Colon (tissue), 2 donors: ENCODE measurements at regions not wholly inside any gene's neighbourhood (a gene's known extent, or its start where the extent isn't known, plus 50 kb on each side); places are given as distances from the start of the nearest gene placed in this dataset.

Source experiments
- FAIRE-seq: peaks from 2 replicates; lab custom pipeline; 2012; peaks lifted over from hg19 to GRCh38; lab: Jason Lieb, UNC
- donor health status: control.
- donor health status: control.

DNA sequence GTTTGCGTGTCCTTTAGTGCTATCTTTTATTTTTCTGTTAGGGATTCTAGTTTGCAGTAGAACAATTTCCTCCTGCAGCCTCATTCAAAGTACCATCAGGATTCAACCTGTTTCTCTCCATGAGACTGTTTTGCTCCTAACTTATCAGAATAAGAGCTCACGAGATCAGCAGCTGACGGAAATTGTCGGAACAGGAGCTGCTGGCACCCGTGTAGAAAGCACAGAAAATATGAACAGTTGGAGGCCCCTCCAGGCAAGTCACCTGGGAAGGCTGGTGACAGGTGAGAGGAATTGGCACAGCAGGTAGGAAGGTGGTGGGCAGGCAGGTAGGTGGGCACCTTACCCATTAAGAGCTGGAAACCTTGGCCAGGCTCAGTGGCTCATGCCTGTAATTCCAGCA is 368.6 kb downstream of the CDH26 start:
- FAIRE-seq: no peak

DNA sequence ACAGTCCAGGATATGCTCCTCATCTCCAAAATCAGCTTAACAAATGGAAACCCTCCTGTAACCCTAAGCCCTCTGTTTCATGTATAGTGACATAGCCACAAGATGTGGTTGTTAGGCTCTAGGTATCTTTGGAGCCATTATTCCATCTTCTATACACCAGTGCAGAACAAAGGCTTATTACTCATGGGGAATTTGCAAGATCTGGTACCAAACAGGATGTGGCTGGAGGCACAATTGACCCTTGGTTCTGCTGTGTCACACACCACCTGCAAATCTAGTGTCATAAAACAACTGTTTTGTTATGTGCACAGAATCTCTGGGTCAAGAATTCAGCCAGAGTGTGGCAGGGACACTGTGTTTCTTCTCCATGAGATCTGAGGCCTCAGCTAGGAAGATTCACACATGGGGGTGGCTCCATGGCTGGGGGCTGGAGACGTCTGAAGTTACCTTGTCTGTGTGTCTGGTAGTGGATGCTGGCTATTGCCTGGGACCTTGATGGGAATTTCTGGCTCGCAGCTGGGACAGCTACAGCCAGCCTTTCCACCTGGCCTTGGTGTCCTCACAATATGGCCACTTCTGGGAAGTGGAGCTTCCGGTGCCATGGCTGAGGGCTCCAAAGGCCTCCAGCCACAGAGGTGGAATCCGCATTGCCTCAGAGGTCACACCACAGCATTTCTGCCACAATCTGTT is 369.9 kb downstream of the CDH26 start:
- no peak for FAIRE-seq

DNA sequence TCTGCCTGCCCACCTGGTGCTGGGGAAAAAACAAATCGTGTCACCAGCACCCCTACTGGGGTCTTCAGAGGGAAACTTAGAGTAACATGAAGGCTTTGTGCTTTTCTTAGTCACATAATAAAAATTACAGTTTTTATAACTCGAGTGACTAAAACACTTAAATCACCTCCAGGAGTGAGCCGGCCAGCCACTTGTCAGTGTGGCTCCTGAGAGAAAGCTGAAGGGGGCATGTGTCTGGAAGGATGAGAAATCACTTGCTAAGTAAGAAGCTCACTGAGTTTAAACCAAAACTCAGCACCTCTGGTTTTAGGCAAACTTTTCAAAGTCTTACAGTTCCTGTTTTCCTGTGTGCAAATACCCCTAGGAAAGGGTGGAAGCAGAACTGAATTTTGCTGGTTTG is 372.2 kb downstream of the CDH26 start:
- FAIRE-seq: no peak

DNA sequence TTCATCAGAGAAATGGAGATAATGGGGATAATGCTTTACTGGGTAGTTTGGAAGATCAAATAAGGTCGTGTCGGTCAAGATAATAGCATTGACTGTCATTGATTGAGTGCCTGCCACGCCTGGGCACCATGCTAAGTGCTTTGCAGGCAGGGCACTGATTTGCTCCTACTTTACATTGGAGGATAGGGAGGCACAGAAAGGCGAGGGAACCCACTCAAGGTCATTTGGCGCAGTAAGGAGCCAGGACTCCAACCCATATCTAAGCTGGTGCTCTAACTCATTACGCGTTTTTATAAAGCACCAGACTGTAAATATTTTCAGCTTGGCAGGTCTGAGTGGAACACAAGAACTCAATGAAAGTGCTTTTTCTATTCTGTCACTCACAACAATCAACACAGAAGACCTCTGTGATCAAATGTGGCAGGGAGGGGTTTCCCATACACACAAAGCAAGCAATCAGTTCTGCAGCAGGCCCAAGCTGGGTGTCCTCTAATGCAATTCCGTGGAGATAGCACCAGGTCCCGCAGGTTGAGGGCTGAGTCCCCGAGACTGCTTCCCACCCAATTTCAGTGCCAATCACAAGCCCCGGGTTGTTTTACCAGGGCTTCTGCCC is 373.6 kb downstream of the CDH26 start:
- FAIRE-seq: no peak

DNA sequence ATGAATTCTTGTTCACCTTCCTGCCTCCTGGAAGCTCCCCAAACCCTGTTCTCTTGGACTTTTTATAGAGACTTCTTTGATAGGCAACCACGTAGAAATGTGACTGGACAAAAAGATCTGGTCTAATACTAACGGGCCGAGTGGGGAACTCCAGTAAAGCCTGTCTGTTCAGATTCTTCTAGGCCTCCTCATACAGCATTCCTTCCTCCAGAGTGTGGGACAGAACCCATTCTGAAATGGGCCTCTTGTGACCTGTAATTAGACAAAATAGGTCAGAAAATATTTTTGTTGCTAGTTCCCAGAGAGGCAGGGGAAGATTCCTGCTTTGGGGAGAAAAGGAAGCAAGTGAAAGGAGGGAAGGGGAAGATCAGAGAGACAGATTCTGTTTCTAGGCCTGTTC is 374.3 kb downstream of the CDH26 start:
- no peak for FAIRE-seq

DNA sequence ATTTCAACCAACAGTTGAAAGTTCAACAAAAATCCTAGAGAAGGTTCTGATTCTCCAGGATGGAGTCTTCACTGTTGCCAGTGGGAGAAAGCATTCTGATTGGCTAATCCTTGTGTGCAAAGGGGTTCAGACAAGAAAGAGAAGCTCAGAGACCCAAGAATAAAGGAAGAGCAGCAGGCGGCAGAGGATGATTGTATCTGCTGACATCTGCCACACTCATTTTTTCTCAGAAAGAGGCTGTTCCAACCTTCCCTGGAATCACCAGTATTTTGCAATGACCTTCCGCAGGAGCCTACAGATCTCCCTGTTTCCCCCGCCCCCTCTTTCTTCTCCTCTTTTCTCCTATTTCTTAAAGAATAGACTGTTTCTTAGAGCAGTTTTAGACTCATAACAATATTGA is 376.7 kb downstream of the CDH26 start:
- no peak for FAIRE-seq

DNA sequence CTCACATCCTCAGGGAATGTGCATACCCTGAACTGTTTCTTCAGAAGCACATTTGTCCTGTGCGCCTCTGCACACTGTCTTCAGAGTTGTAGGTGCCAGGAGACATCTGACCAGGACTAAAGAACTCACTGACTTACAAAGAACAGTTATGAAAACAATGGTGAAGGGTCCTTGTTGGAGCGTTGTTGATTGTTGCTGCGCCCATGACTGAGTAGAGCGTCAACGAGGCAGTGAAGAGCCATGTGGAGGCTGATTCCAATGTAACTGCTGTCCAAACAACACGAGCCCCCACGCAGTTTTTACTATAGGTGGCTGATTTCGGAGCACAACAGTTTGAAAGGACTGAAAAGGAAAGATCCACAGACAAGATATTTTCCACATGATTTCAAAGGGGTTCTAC is 380.3 kb downstream of the CDH26 start:
- FAIRE-seq: no peak

DNA sequence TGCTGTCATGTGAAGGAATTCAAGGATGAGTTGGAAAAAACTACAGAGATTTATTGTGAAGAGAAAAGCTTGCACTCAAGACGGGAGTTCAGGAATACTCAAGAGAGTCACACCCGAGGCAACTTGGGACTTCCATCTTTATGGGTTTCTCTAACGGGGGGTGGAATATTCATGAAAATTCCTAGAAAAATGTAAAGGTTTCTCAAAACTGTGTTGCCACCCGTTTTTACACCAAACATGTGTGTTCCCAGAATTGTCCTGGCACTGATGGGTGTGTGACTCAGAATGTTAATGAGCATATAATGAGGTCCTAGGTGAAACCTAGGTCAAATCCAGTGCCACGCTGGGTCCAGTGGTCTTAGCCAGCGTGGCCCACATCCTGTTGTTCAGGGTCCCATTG is 381.5 kb downstream of the CDH26 start:
- no peak for FAIRE-seq

DNA sequence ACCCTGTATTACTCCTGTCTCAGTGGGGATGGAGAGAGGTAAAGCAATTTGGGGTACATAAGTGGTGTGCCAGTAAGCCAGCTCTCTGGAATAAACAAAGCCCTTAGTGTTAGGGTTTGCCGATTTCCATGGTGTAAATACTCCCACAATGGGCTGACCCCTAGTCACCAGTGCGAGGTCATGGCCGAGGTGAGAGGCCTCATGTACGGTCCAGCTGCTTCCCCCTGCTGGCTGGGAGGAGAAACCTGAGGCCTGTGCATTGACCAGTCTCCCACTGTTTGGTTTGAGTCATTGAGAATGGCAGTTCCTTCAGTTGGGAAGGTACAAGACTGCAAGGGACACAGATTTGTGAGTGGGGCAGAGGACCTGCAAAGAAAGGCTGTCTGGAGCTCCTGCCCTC is 382.0 kb downstream of the CDH26 start:
- FAIRE-seq: no peak

DNA sequence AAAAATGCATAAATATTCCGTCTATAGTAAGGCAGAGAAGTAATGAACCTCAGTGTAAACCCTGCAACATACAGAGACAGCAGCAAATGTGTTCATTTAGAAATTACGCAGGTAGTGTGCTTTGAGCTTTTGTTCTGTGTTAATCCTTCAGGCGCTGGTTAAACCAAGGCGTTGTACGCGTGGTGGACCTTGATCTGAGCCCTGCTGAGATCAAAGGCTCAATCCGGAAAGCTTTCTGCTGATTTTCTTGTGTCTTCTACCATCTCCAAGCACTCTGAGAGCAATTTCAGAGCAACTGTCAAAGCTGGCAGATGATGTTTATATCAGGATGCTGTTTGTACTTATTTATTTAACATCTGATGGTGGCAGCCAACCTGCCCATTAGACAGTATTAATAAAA is 382.8 kb downstream of the CDH26 start:
- FAIRE-seq: no peak

DNA sequence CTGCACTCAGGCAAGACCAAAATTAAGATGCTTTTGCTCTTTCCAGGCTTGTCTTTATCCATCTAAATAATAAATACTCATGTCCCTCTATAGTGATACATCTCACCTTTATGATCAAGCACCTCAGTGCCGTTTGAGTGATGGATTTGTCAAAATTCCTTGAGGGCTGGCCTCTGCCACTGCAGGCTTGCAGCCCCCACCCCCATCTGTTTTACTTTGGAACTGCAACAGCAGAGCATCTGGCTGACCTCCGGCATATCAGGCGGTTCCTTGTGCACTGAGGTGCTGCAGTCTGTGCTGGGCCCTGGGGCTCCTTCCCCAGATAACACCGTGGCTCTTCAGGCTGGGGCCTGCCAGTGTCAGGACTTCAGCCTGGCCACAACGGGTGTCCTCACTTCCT is 386.9 kb downstream of the CDH26 start:
- FAIRE-seq: no peak

DNA sequence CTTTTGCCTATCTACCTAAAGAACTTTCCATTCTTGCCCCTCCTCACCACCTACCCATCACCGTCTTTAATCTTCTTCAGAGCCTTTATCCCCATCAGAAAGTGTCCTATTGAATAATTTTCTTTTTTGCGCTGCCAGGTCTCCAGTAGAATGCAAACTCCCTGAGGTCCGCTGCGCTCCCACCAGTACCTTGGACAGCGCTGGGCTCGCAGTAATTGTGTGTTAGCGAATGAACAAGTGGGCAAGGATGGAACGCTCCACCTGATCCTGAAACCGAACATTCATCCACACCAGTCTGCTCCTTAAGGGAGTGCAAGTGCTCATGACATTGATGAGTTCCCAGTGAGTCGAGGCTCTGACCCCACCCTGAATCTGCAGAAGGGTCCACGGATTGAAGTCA is 391.2 kb downstream of the CDH26 start:
- FAIRE-seq: no peak

DNA sequence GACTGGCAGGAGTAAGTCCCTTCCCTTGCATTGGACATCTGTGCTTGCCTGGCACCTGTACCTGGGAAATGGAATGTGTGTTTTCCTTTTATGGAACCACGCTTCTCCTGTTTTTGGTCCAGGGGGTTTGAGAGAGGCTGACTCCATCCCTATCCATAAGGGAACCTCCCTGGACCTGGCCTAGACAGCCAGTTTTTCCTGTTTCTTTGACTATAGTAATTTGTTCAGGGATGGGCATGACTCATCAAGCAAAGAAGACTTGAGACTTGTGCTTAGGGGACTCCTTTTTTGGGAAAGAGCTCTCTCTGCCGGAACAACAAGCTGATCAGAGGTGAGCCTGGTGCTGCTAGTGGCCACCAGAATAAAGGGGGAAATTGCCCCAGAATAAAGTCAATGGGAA is 393.8 kb downstream of the CDH26 start:
- no peak for FAIRE-seq

DNA sequence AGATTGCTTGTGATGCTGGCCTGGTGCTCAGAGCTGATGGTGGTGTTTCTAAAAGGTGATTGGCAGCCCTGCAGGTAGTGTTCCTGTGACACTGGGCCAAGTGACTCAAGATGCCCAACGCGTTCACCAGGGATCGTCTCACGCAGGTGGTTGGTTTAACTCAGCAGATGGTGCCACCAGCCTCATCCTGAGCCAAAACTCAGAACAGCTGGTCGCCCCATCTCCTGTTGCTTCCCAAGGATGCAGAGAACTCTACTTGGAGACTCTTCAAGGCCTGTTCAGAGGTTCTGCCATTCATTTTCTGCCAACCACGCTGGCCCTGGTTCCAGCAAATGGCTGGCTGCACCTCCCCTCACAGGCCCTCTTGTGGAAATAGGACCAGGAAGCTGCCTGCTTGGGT is 394.4 kb downstream of the CDH26 start:
- no peak for FAIRE-seq

DNA sequence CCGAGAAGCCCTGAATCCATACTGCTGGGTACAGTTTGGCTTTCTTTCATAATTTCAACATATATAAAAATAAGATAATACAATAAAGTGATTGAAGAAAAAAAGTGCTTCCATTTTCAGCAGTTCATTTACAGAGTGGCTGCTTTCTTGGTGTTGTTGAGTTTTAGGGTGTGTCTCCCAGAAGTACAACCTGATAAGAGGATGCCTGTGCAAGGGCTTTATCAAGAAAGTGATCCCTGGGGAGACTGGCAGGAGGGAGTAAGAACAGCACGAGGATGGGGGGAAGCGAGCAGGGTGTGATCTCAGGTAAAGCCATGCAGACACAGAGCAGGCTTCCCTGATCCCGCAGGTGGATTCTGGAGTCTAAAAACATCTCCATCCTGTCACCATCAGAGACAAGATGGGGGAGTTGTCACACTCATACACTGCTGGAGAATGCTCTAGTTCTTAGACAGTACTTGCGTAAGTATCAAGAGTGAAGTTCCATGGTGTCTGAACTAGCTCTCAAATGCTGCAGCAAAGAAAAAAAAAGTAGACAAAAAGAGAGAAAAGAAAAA is 395.9 kb downstream of the CDH26 start:
- FAIRE-seq: no peak

DNA sequence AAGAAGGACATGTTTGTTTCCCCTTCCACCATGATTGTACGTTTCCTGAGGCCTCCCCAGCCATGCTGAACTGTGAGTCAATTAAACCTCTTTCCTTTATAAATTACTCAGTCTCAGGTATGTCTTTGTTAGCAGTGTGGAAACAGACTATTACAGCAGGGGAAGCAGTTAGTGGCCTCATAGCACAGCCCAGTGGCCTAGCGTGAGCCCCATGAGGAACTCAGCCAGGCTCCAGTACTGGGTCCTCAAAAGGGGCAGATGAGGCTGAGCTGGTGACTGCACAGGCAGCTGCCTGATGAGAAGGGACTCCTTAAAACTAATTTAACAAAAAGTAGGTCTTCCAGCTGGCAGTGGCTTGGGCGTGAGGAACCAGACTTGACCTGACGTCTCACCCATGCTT is 399.9 kb downstream of the CDH26 start:
- no peak for FAIRE-seq

DNA sequence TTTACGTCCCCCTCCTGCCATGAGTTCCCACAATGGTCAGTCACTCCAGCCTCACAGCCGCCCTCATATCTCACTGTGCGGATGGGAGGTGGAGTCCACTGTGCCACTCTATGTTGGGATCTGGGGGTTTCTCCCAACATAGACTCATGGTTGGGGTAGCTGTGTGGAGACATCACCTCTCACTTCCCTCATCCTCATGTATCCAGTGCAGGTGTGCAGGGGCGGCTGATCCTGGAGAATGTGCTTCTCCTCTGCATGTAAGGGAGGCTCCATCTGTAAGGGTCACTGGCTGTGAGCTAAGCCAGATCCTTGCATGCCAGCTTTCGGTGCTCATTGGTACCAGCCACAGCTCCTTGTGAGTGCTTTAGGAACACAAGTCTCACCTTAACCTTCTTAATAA is 400.8 kb downstream of the CDH26 start:
- FAIRE-seq: no peak

DNA sequence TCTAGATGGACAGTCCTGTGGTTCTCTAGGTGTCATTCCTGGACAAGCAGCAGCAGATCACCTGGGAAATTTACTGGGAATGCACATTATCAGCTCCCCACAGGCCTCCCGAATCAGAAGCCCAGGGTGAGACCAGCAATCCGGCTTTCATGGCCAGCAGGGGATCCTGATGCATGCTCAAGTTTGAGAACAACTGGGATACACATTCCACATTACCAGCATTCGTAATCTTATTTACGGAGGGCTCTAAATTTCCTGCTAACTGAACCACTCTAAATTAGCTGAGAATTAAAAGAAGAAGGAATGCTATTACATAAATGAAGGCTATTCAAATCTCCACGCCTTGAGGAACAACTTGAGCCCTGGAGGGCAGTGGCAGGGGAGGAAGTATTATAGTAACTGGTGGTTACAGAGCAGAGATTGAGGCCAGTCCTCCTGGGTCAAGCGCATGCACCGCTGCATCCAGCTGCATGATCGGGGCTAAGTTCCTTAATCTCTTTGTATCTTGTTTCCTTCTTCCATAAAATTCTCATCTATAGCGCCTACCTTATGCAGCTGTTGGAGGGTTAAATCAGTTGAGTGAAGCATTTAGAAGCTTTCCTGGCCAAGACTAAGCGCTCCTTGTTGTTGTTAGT is 403.7 kb downstream of the CDH26 start:
- FAIRE-seq: no peak

DNA sequence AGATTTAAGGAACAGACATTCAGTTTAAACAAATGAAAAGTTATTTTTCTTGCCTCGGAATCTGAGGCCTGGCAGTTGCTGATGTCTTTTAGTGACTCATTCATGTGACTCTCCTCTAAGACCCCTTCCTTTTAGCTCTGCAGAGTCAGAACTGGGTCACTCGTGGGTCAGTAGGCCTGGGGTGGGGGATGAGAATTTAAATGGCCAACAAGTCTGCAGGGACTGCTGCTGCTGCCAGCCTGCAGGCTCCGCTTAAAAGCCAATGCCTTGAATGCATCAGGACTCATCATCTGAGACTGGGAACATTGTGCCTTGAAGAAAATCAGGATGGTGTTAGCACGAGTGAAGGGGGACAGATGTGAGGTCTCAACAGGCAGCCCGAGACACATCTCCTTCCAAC is 404.3 kb downstream of the CDH26 start:
- no peak for FAIRE-seq

DNA sequence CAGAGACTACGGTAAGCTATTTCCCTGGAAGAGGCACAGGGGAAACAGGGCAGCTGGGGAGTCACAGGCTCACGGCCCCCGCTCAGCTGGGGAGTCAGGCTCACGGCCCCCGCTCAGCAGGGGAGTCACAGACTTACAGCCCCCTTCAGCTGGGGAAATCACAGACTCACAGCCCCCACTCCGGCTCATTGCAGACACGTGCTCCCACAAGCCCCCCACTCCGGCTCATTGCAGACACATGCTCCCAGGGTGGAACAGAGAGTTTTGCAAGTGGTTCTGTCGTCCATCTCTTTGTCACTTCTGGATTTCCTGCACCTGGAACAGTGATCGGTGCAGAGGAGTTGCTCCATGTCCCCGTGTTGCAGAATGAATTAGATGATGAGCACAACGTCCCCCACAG is 405.5 kb downstream of the CDH26 start:
- no peak for FAIRE-seq

DNA sequence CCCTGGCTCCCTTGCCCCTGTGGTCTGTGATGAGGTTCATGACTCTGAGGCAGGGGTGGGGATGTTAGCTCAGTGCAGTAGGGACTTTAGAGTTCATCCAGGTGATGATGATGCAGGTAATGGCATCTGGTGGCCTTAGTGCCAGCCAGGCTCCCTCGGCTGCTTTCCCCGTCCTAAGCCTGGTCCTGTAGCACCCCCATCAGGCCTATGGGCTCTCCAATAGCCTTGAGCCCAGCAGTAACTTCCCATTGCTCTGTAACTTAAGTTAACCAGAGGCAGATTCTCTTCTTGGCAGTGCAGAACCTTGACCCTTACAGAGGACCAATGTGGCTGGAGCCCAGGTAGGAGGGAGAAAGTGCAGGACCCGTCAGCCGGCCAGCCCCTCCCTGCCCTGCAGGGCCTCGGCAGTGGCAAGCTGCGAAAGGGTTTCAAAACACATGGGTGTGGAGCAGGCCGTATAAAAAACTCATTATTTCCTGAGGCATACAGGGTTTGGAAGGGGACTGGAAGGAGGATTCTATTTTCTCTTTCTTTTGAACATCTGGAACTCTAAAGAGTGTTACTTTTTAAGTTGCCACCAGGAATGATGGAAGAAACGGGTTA is 406.9 kb downstream of the CDH26 start:
- no peak for FAIRE-seq

DNA sequence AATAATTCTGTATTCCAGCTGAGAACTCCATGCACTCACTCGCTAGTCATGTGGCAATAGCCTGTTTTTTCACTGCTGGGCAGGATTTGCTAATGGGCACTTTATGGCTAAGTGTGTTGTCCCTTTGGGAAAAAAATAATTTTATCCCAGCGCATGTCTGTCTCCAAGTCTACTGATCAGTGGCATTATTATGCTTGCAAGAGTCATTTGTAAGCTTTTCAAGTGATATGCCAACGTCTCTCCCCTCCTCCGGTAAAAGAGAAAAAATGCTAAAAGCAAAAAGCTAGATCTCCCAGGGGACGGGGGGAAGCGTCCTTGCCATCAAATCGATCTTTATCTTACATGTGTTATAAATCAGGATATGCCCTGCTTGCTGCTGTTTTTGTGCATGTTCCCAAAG is 407.7 kb downstream of the CDH26 start:
- FAIRE-seq: no peak

DNA sequence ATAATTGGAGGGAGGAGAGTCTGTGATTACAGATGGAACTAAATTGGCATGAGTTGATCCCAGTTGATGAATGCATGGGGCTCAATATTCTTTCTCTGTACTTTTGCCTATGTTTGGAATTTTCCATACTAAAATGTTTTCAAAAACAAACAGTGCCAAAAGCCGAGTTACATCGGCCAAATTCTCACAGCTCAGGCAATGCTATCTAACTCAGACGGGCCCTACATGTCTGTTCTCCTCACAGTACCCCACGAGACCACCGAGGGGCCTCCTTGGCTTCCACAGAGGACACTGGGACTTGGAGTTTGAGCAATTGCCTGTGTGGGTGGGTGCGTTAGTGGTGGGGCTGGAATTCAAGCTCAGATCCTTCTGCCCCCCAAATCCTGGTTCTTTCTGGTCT is 413.2 kb downstream of the CDH26 start:
- FAIRE-seq: no peak
